ENCODE measurements at regions not wholly inside any gene's neighbourhood (a gene's known extent, or its start where the extent isn't known, plus 50 kb on each side); places are given as distances from the start of the nearest gene placed in this dataset.

- no peaks in the 10 kb centered on the region for H3K27me3 ChIP-seq (ENCODE audit: insufficient read depth, low read depth, low read length)
- H3K9ac ChIP-seq (ENCODE audit: low read length): no peak overlapping the region
- no peaks in the 10 kb centered on the region for H3K9me2 ChIP-seq (ENCODE audit: insufficient read depth, low read length)
- H4K20me1 ChIP-seq (ENCODE audit: insufficient read depth): no peaks in the 10 kb centered on the region
- no peaks in the 10 kb centered on the region for H3K36me3 ChIP-seq (ENCODE audit: insufficient read depth, low read length)
- H3K9me3 ChIP-seq (ENCODE audit: low read length): no peaks in the 10 kb centered on the region
- no peaks in the 10 kb centered on the region for H3K79me2 ChIP-seq (replicated peaks; ENCODE audit: insufficient read depth, low read length)
- no peak overlapping the region for H3K27ac ChIP-seq (ENCODE audit: low read length)
- H3K4me3 ChIP-seq (ENCODE audit: low read length): no peak overlapping the region
- H3K4me2 ChIP-seq (ENCODE audit: low read length): no peak overlapping the region
- H2AFZ ChIP-seq (ENCODE audit: low read depth, low read length): no peak overlapping the region
- H3F3A ChIP-seq (ENCODE audit: insufficient read depth, low read length, poor library complexity, severe bottlenecking): no peaks in the 10 kb centered on the region
- TF ChIP-seq EZH2 (IDR thresholded peaks at IDR 0.05; ENCODE audit: borderline replicate concordance, insufficient read depth, low read length, poor library complexity, severe bottlenecking) (no peak), REST (IDR thresholded peaks at IDR 0.05; ENCODE audit: borderline replicate concordance) (no peak), MXI1 (conservative IDR thresholded peaks at IDR 0.05; ENCODE audit: poor library complexity, severe bottlenecking) (no peak), SMC3 (conservative IDR thresholded peaks at IDR 0.05; ENCODE audit: poor library complexity) (no peak), POLR2AphosphoS5 (IDR thresholded peaks at IDR 0.05) (no peak), CTCF (IDR thresholded peaks at IDR 0.05; ENCODE audit: poor library complexity, severe bottlenecking) (no peak), EP300 (conservative IDR thresholded peaks at IDR 0.05; ENCODE audit: poor library complexity, severe bottlenecking) (no peak), RAD21 (conservative IDR thresholded peaks at IDR 0.05) (no peak), TAF1 (IDR thresholded peaks at IDR 0.05; ENCODE audit: low read depth) (no peak)
Observed at GRCh38 chr2:200173691-200174090, 132.8 kb upstream of the SPATS2L start.

GRCh38 chr2:200174433-200175216, 131.9 kb upstream of the SPATS2L start:
- Histone ChIP-seq H3K4me2 (ENCODE audit: low read length) (no peak overlapping the region), H3K9me3 (ENCODE audit: low read length) (no peaks in the 10 kb centered on the region), H3K79me2 (replicated peaks; ENCODE audit: insufficient read depth, low read length) (no peaks in the 10 kb centered on the region), H3F3A (ENCODE audit: insufficient read depth, low read length, poor library complexity, severe bottlenecking) (no peaks in the 10 kb centered on the region), H2AFZ (ENCODE audit: low read depth, low read length) (no peak overlapping the region), H3K9ac (ENCODE audit: low read length) (no peak overlapping the region), H3K27me3 (ENCODE audit: insufficient read depth, low read depth, low read length) (no peaks in the 10 kb centered on the region), H3K27ac (ENCODE audit: low read length) (no peak overlapping the region), H3K4me3 (ENCODE audit: low read length) (no peak overlapping the region), H3K36me3 (ENCODE audit: insufficient read depth, low read length) (no peaks in the 10 kb centered on the region), H4K20me1 (ENCODE audit: insufficient read depth) (no peaks in the 10 kb centered on the region), H3K9me2 (ENCODE audit: insufficient read depth, low read length) (no peaks in the 10 kb centered on the region)
- TF ChIP-seq RAD21 (conservative IDR thresholded peaks at IDR 0.05) (no peak), SMC3 (conservative IDR thresholded peaks at IDR 0.05; ENCODE audit: poor library complexity) (no peak), POLR2AphosphoS5 (IDR thresholded peaks at IDR 0.05) (no peak), REST (IDR thresholded peaks at IDR 0.05; ENCODE audit: borderline replicate concordance) (no peak), MXI1 (conservative IDR thresholded peaks at IDR 0.05; ENCODE audit: poor library complexity, severe bottlenecking) (no peak), EP300 (conservative IDR thresholded peaks at IDR 0.05; ENCODE audit: poor library complexity, severe bottlenecking) (no peak), CTCF (IDR thresholded peaks at IDR 0.05; ENCODE audit: poor library complexity, severe bottlenecking) (no peak), TAF1 (IDR thresholded peaks at IDR 0.05; ENCODE audit: low read depth) (no peak), EZH2 (IDR thresholded peaks at IDR 0.05; ENCODE audit: borderline replicate concordance, insufficient read depth, low read length, poor library complexity, severe bottlenecking) (no peak)

All from neural cell (in vitro differentiated cells).